ENCODE measurements at regions not wholly inside any gene's neighbourhood (a gene's known extent, or its start where the extent isn't known, plus 50 kb on each side); places are given as distances from the start of the nearest gene placed in this dataset.

GRCh38 chr4:60404027-60404426 is 796.1 kb upstream of the ADGRL3 start:
- DNase-seq (ENCODE audit: low read depth in 1 of 2, low spot score in 2 of 2) (no peak), FAIRE-seq (peak; percentile 57)
- H3K79me2 ChIP-seq (ENCODE audit: control insufficient read depth in 1 of 2, insufficient read depth in 2 of 2, low read length in 2 of 2): no peaks in the 10 kb centered on the region
- H4K20me1 ChIP-seq (replicated peaks in 1 of 2; ENCODE audit: control insufficient read depth in 1 of 2, insufficient read depth in 2 of 2, low read length in 2 of 2): peaks cover 0 to 2% of the 10 kb centered on the region in 2 experiments
- no peak overlapping the region for H3K14ac ChIP-seq (ENCODE audit: insufficient read length)
- H4K91ac ChIP-seq (replicated peaks; ENCODE audit: insufficient read length, low read length): no peak overlapping the region
- no peaks in the 10 kb centered on the region for H3K27me3 ChIP-seq (replicated peaks in 1 of 4; ENCODE audit: control insufficient read depth in 3 of 4, extremely low read depth in 1 of 4, insufficient read depth in 3 of 4, low read length in 3 of 4)
- H3K4me2 ChIP-seq (ENCODE audit: insufficient read depth in 1 of 2, low read depth in 2 of 2, low read length in 2 of 2): no peak overlapping the region
- H3K23ac ChIP-seq (ENCODE audit: insufficient read length): no peak overlapping the region
- H3K56ac ChIP-seq (replicated peaks; ENCODE audit: insufficient read length, low read depth, low read length): no peak overlapping the region
- WGBS, 2 experiments (ENCODE audit: extremely low coverage in 1 of 2, insufficient coverage in 1 of 2, insufficient read length in 1 of 2, insufficient replicate concordance in 2 of 2, low coverage in 1 of 2, low lambda C conversion rate in 2 of 2, missing lambda C conversion rate in 1 of 2): 0% methylated on average over 1 of the region's 1 CpG; no CpG with 5 or more reads in 1 of the 2 experiments
- no peak overlapping the region for H3K4me3 ChIP-seq (ENCODE audit: extremely low read depth in 1 of 4, insufficient read depth in 2 of 4, low read depth in 3 of 4, low read length in 4 of 4)
- no peak overlapping the region for H2BK120ac ChIP-seq (replicated peaks; ENCODE audit: low read depth, low read length)
- no peak overlapping the region for H3K18ac ChIP-seq (ENCODE audit: extremely low read depth, low read length)
- no peak overlapping the region for H2BK15ac ChIP-seq (ENCODE audit: low read length)
- H3K23me2 ChIP-seq (ENCODE audit: low read depth, low read length): no peaks in the 10 kb centered on the region
- no peaks in the 10 kb centered on the region for H3K36me3 ChIP-seq (ENCODE audit: control insufficient read depth in 2 of 4, insufficient read depth in 4 of 4, low read length in 3 of 4)
- ChIA-PET CTCF (ENCODE audit: partially characterized antibody) (interaction anchor here (0.9 kb wide), 1 partner anchor 161 kb away, joined by 3 read pairs; no protein-coding TSS in a partner anchor), POLR2A (ENCODE audit: partially characterized antibody) (interaction anchor here (0.6 kb wide), 1 partner anchor 41 kb away, joined by 3 read pairs; no protein-coding TSS in a partner anchor)
- H4K8ac ChIP-seq (ENCODE audit: extremely low read depth, insufficient read depth, low read length): no peak overlapping the region
- H2AK5ac ChIP-seq (ENCODE audit: low read depth, low read length): no peak overlapping the region
- H2BK5ac ChIP-seq (ENCODE audit: low read depth, low read length): no peak overlapping the region
- peaks cover 1 to 4% (median 4%) of the 10 kb centered on the region in 4 experiments; a peak in 5 of 7 replicates for H3K4me1 ChIP-seq (replicated peaks in 1 of 4; ENCODE audit: control insufficient read depth in 3 of 4, insufficient read depth in 4 of 4, low read length in 3 of 4)
- H3K27ac ChIP-seq (ENCODE audit: low read depth, low read length): no peak overlapping the region
- H4K5ac ChIP-seq (ENCODE audit: insufficient read length, low read depth, low read length): no peak overlapping the region
- H3K9me3 ChIP-seq (ENCODE audit: insufficient read depth in 2 of 2, low read depth in 1 of 2, low read length in 1 of 2): no peaks in the 10 kb centered on the region
- H2BK20ac ChIP-seq (ENCODE audit: low read length): no peak overlapping the region
- no peaks in the 10 kb centered on the region for H3K79me1 ChIP-seq (ENCODE audit: low read depth, low read length)
- no peak overlapping the region for H3K9ac ChIP-seq (replicated peaks in 1 of 4; ENCODE audit: extremely low read depth in 1 of 4, low read depth in 3 of 4, low read length in 3 of 4)
- no peak overlapping the region for H2BK12ac ChIP-seq (ENCODE audit: low read depth, low read length)
- H3K4ac ChIP-seq (replicated peaks; ENCODE audit: insufficient read length, low read depth, low read length): no peak overlapping the region
- no peak overlapping the region for H2AFZ ChIP-seq (ENCODE audit: low read length)
- TF ChIP-seq CTBP2 (IDR thresholded peaks at IDR 0.05; ENCODE audit: borderline replicate concordance, insufficient read depth, insufficient read length, low read length): no peak
- TF ChIP-seq, protein P1, sequence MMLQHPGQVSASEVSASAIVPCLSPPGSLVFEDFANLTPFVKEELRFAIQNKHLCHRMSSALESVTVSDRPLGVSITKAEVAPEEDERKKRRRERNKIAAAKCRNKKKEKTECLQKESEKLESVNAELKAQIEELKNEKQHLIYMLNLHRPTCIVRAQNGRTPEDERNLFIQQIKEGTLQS (IDR thresholded peaks at IDR 0.05; ENCODE audit: insufficient read depth, low read depth, low read length): no peak
- TF ChIP-seq, protein P2, sequence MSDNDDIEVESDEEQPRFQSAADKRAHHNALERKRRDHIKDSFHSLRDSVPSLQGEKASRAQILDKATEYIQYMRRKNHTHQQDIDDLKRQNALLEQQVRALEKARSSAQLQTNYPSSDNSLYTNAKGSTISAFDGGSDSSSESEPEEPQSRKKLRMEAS (IDR thresholded peaks at IDR 0.05): no peak
- no peak for TF ChIP-seq PHF8 (conservative IDR thresholded peaks at IDR 0.05; ENCODE audit: low read depth, low read length)
- no peak for TF ChIP-seq RFX5 (IDR thresholded peaks at IDR 0.05; ENCODE audit: borderline replicate concordance, low read depth, low read length)
- TF ChIP-seq, protein P3, sequence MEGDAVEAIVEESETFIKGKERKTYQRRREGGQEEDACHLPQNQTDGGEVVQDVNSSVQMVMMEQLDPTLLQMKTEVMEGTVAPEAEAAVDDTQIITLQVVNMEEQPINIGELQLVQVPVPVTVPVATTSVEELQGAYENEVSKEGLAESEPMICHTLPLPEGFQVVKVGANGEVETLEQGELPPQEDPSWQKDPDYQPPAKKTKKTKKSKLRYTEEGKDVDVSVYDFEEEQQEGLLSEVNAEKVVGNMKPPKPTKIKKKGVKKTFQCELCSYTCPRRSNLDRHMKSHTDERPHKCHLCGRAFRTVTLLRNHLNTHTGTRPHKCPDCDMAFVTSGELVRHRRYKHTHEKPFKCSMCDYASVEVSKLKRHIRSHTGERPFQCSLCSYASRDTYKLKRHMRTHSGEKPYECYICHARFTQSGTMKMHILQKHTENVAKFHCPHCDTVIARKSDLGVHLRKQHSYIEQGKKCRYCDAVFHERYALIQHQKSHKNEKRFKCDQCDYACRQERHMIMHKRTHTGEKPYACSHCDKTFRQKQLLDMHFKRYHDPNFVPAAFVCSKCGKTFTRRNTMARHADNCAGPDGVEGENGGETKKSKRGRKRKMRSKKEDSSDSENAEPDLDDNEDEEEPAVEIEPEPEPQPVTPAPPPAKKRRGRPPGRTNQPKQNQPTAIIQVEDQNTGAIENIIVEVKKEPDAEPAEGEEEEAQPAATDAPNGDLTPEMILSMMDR (IDR thresholded peaks at IDR 0.05; ENCODE audit: control extremely low read depth in 1 of 3, insufficient read depth in 1 of 3, low read depth in 1 of 3, low read length in 3 of 3): no peak
- TF ChIP-seq, protein P4, sequence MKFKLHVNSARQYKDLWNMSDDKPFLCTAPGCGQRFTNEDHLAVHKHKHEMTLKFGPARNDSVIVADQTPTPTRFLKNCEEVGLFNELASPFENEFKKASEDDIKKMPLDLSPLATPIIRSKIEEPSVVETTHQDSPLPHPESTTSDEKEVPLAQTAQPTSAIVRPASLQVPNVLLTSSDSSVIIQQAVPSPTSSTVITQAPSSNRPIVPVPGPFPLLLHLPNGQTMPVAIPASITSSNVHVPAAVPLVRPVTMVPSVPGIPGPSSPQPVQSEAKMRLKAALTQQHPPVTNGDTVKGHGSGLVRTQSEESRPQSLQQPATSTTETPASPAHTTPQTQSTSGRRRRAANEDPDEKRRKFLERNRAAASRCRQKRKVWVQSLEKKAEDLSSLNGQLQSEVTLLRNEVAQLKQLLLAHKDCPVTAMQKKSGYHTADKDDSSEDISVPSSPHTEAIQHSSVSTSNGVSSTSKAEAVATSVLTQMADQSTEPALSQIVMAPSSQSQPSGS (IDR thresholded peaks at IDR 0.05; ENCODE audit: low read length): no peak
- no peak for TF ChIP-seq SP2 (IDR thresholded peaks at IDR 0.05; ENCODE audit: low read length)
